Keratinocyte (primary cell): ENCODE measurements at regions not wholly inside any gene's neighbourhood (a gene's known extent, or its start where the extent isn't known, plus 50 kb on each side); places are given as distances from the start of the nearest gene placed in this dataset.

Source experiments
- CTCF ChIP-seq, 3 experiments: IDR thresholded peaks in 1 of 3; conservative IDR thresholded peaks in 1 of 3; optimal IDR thresholded peaks in 1 of 3; 2 replicates in 2 of 3; 3 replicates in 1 of 3; pipeline versions ENCODE3 to v1.5.1; 2011; ENCODE audit warnings: low read length in 3 of 3, mild to moderate bottlenecking in 3 of 3, moderate library complexity in 2 of 3, control low read depth in 1 of 3, inconsistent platforms in 1 of 3; ENCODE audit not compliant: insufficient read depth in 2 of 3; ENCODE audit errors: extremely low read depth in 1 of 3
- EZH2 ChIP-seq: IDR thresholded peaks from one replicate; pipeline ENCODE4 v1.6.1; 2012; ENCODE audit warnings: inconsistent platforms, mild to moderate bottlenecking, low read length, moderate library complexity

GRCh38 chr3:187812496-187812895 is 67.2 kb upstream of the BCL6 start:
- TF ChIP-seq CTCF (optimal IDR thresholded peaks at IDR 0.05 in 1 of 3, IDR thresholded peaks at IDR 0.05 in 1 of 3, conservative IDR thresholded peaks at IDR 0.05 in 1 of 3; ENCODE audit: extremely low read depth in 1 of 3, insufficient read depth in 2 of 3, low read length in 3 of 3) = no peak
- no peak for TF ChIP-seq EZH2
